GM10248 (cell line): ENCODE measurements at regions not wholly inside any gene's neighbourhood (a gene's known extent, or its start where the extent isn't known, plus 50 kb on each side); places are given as distances from the start of the nearest gene placed in this dataset.

Source experiments
- CTCF ChIA-PET: fragments of 300-600 bp; sonication (Branson Sonifier 250); formaldehyde crosslinking; extraction: SDS; loops from one replicate; lab custom pipeline; 2021; ENCODE audit warnings: antibody characterized with exemption; lab: Yijun Ruan, JAX
- POLR2A ChIA-PET: fragments of 350-650 bp; sonication (Branson Sonifier 250); formaldehyde crosslinking; extraction: SDS; loops from one replicate; lab custom pipeline; 2020; ENCODE audit warnings: antibody characterized with exemption; lab: Yijun Ruan, JAX
- DNase-seq: peaks from one replicate; pipeline ENCODE4 v3.0.0; 2012; ENCODE audit errors: extremely low spot score
- TF ChIP-seq, protein P1 (sequence below): IDR thresholded peaks from 2 replicates; pipeline ENCODE4 v1.5.1; 2012; ENCODE audit warnings: mild to moderate bottlenecking, low read depth; ENCODE audit errors: extremely low read depth, missing control alignments, control extremely low read depth

DNA sequence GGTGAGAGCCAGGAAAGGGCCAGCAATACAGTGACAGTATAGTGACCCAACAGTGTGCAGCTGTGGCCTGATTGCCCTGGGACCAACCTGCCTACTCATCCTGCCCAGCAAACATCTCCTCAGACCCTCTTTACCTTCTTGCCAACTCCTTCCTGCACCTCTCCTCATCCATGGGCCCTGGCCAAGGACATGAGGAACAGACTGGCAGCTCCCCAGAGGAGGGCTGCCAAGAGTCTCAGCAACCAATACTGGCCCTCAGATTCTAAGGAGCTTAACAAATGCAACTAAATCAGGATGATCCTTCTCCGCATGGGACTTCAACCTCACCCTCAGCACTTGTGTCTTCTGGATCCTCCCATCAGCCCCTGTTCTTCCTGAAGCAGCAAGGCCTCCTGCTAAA is 77.0 kb downstream of the RPL27A start:
- DNase-seq = no peak
- POLR2A ChIA-PET = no interaction called here
- TF ChIP-seq, protein P1, sequence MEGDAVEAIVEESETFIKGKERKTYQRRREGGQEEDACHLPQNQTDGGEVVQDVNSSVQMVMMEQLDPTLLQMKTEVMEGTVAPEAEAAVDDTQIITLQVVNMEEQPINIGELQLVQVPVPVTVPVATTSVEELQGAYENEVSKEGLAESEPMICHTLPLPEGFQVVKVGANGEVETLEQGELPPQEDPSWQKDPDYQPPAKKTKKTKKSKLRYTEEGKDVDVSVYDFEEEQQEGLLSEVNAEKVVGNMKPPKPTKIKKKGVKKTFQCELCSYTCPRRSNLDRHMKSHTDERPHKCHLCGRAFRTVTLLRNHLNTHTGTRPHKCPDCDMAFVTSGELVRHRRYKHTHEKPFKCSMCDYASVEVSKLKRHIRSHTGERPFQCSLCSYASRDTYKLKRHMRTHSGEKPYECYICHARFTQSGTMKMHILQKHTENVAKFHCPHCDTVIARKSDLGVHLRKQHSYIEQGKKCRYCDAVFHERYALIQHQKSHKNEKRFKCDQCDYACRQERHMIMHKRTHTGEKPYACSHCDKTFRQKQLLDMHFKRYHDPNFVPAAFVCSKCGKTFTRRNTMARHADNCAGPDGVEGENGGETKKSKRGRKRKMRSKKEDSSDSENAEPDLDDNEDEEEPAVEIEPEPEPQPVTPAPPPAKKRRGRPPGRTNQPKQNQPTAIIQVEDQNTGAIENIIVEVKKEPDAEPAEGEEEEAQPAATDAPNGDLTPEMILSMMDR = no peak
- CTCF ChIA-PET = interaction anchor here (1.0 to 1.6 kb wide), 3 partner anchors 9 to 36 kb away, joined by 3 to 4 read pairs (median 3); no protein-coding TSS in a partner anchor

DNA sequence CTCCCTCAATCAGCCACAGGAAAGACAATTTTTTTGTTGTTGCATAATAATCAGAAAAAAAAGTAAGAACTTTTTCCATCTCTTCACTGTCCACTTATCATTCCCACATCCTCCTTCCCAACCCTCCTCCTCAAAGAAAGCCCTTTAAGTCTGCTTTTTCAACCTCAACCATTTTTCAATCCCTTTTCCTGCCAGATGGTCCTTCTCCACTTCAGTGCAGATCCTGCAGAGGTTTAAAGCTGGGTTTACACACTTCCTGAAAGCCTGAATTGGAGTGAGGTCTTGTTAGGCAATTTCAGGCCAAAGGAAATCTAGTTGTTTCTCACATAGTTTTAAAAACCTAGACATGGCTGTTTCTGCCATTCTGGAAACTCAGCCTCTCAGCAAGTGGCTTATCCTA is 78.3 kb downstream of the RPL27A start:
- no peak for DNase-seq
- ChIA-PET POLR2A (no interaction called here), CTCF (no interaction called here)
- TF ChIP-seq, protein P1 = no peak

DNA sequence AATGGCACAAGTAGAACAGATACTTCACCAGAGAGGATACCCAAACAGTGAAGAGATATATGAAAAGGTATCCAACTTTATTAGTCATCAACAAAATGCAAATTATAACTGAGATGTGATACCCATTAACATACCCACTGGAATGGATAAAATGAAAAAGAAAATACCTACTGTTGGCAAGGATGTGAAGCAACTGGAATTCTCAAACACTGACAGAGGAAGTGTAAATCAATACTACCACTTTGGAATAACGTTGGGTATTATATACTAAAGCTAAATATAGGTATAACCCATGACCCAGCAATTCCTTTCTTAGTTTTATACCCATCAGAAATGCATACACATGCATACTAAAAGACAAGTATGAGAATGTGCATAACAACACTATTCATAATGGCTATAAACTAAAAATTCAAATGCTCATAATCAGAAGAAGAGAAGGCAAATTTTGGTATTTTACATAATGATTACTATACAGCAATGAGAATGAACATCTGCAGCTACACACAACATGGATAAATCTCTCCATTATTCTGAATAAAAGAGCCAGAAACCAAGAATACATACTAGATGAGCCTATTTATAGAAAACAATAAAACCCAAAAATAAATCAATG is 80.6 kb downstream of the RPL27A start:
- ChIA-PET POLR2A (no interaction called here), CTCF (interaction anchor here (2.2 kb wide), 1 partner anchor 51 kb away, joined by 5 read pairs; no protein-coding TSS in a partner anchor)
- TF ChIP-seq, protein P1 = no peak
- DNase-seq = no peak

DNA sequence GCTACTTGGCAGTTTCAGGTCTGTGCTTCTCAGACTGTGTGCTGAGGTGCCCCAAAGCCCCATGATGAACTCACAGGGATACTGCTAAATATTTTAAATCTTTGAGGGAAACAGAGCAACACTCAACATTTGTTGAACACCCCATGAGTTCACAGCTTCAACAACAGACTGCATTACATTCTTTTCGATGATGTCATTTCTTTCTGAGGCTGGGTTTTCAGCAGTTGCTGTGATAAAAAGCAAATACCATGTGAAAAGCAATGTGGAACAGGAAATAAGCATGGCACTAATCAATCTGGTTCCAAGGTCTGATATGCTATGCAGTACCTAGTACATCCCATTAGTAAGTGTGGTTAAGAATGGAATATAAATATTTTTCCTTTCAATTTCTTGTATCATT is 82.7 kb downstream of the RPL27A start:
- TF ChIP-seq, protein P1 = no peak
- no peak for DNase-seq
- ChIA-PET CTCF (interaction anchor here (2.2 kb wide), 1 partner anchor 49 kb away, joined by 5 read pairs; no protein-coding TSS in a partner anchor), POLR2A (no interaction called here)

DNA sequence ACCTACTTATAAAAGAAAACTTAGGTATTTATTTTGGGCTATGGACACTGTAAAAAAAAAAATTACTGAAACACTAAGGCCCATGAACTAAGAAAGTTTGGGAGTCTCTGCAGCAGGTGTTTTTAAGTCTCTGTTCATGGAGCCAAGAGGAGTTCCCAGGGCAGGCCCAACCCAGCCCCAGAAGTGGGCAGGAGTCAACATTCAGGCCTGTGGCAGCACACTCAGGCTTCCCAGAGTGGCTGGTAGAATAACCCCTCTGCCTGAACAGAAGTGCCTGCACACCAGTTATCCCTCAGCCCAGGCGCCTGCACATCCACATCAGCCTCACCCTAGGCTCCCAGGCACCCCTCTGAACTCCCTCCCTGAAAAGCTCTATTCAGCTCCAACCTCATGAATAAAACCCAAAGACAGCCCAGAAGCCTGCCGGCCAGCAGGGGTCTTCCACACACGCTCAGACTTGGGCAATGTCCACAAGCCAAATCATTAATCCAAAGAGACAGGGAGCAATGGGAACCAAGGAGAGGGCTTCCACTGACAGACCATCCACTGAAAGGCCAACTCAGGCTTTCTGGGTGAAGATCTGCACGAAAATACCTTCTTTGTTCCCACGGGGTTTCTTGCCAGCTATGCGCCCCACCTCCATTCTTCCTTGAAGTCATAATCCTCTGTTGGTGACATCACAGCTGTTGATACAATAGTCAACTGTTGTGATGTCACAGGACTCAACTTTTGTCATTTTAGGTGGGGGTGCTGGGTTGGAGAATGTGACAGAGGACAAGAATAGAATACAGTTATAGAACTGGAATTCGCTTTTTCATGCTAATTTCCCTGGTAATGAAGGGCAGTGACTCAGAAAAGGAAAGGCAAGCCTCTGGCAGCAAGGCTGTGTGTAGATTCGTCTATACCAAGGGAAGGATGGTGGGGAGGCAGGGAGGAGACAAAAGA is 83.7 kb downstream of the RPL27A start:
- POLR2A ChIA-PET = no interaction called here
- TF ChIP-seq, protein P1 = no peak
- CTCF ChIA-PET = no interaction called here
- no peak for DNase-seq

GRCh38 chr11:8766988-8767374 is 84.4 kb downstream of the RPL27A start:
- DNase-seq = no peak
- CTCF ChIA-PET = no interaction called here
- TF ChIP-seq, protein P1 = no peak
- POLR2A ChIA-PET = no interaction called here
